Body of pancreas (tissue), 4 donors: ENCODE measurements at regions not wholly inside any gene's neighbourhood (a gene's known extent, or its start where the extent isn't known, plus 50 kb on each side); places are given as distances from the start of the nearest gene placed in this dataset.

Experiments used
- CTCF ChIP-seq, 7 experiments: fragments of 450-650 bp in 4 of 7; fragments of 200-600 bp in 3 of 7; sonication (generic) in 3 of 7; IDR thresholded peaks; one replicate each; pipeline ENCODE4 v1.5.1; 2016 to 2019; ENCODE audit warnings: antibody characterized with exemption in 7 of 7
- POLR2A ChIP-seq, 3 donors: fragments of 450-650 bp; IDR thresholded peaks; one replicate each; pipeline ENCODE4 v1.6.1; 2016; ENCODE audit warnings: antibody characterized with exemption in 3 of 3, mild to moderate bottlenecking in 2 of 3

DNA sequence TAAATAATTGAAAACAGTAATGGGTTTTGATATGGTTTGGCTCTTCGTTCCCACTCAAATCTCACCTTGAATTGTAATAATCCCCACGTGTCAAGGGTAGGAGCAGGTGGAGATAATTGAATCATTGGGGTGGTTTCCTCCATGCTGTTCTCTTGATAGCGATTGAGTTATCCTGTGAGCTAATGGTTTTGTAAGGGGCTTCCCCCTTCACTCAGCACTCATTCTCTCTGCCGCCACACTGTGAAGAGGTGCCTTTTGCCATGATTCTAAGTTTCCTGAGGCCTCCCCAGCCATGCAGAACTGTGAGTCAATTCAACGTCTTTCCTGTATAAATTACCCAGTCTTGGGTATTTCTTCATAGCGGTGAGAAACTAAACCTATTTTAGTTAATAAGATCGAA, 551.7 kb upstream of the POT1 start:
- TF ChIP-seq CTCF (IDR thresholded peaks at IDR 0.05) (no peak), POLR2A (IDR thresholded peaks at IDR 0.05) (no peak)
